SK-N-SH treated with all-trans-retinoic acid at 6 μM for 48 hours (cell line): ENCODE measurements at regions not wholly inside any gene's neighbourhood (a gene's known extent, or its start where the extent isn't known, plus 50 kb on each side); places are given as distances from the start of the nearest gene placed in this dataset.

Experiments
- CSDC2 ChIP-seq: fragments of 250-450 bp; sonication (Bioruptor Pico); IDR thresholded peaks from 2 replicates; pipeline ENCODE4 v1.5.0; 2020; ENCODE audit warnings: mild to moderate bottlenecking, moderate library complexity
- CSRNP3 ChIP-seq: fragments of 250-450 bp; sonication (Bioruptor Pico); IDR thresholded peaks from 2 replicates; pipeline ENCODE4 v1.5.1; 2021; ENCODE audit warnings: mild to moderate bottlenecking, moderate library complexity
- ESRRG ChIP-seq: fragments of 250-450 bp; sonication (Bioruptor Pico); IDR thresholded peaks from 2 replicates; pipeline ENCODE4 v1.6.1; 2021; ENCODE audit warnings: mild to moderate bottlenecking
- ISL1 ChIP-seq: fragments of 250-450 bp; sonication (Bioruptor Pico); IDR thresholded peaks from 2 replicates; pipeline ENCODE4 v2.1.2; 2022; ENCODE audit warnings: mild to moderate bottlenecking, moderate library complexity
- PATZ1 ChIP-seq: fragments of 250-450 bp; sonication (Bioruptor Pico); IDR thresholded peaks from 2 replicates; pipeline ENCODE4 v1.8.0; 2020; ENCODE audit warnings: mild to moderate bottlenecking, moderate library complexity, borderline replicate concordance
- RARB ChIP-seq: fragments of 250-450 bp; sonication (Bioruptor Pico); IDR thresholded peaks from 2 replicates; pipeline ENCODE4 v1.8.0; 2021; ENCODE audit warnings: mild to moderate bottlenecking, moderate library complexity
- ZFP3 ChIP-seq: fragments of 250-450 bp; sonication (Bioruptor Pico); IDR thresholded peaks from 2 replicates; pipeline ENCODE4 v1.5.0; 2020; ENCODE audit warnings: mild to moderate bottlenecking, moderate library complexity
- ZNF70 ChIP-seq: fragments of 450-650 bp; formaldehyde crosslinking; IDR thresholded peaks from 2 replicates; pipeline ENCODE4 v1.5.0; 2020; ENCODE audit warnings: mild to moderate bottlenecking, moderate library complexity

- no peak for TF ChIP-seq RARB
- TF ChIP-seq CSRNP3 (CRISPR knock-in tag) = no peak
- no peak for TF ChIP-seq CSDC2
- TF ChIP-seq ZFP3 (CRISPR knock-in tag) = no peak
- no peak for TF ChIP-seq ISL1
- TF ChIP-seq ZNF70 (CRISPR knock-in tag) = no peak
- TF ChIP-seq ESRRG (CRISPR knock-in tag) = no peak
- TF ChIP-seq PATZ1 = no peak
Observed at GRCh38 chr22:34881453-34881852, 184.5 kb upstream of the ISX start.
